CD1c-positive myeloid dendritic cell (primary cell): ENCODE measurements at regions not wholly inside any gene's neighbourhood (a gene's known extent, or its start where the extent isn't known, plus 50 kb on each side); places are given as distances from the start of the nearest gene placed in this dataset.
A peak's percentile ranks its signal among the peaks of the same experiment; 100 is the strongest.
"Not testable (repeated sequence)": the region's sequence is repeated elsewhere in the genome, so short reads cannot be mapped to it uniquely, and the experiment has no call there.

Experiments
- DNase-seq: peaks from one replicate; pipeline ENCODE4 v3.0.0-alpha.2; 2016; ENCODE audit errors: extremely low spot score

DNA sequence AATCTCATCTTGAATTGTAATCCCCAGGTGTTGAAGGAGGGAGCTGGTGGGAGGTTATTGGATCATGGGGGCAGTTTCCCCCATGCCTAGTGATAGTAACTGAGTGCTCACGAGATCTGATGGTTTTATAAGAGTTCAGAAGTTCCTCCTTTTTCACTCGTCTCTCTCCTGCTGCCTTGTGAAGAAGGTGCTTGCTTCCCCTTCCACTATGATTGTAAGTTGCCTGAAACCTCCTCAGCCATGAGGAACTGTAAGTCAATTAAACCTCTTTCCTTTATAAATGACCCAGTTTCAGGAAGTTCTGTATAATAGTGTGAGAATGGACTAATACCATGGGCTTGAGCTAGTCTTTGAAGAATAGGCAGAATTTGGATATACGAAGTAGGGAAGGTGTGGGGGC is 113.9 kb downstream of the RIN2 start:
- DNase-seq = peak; percentile 60

DNA sequence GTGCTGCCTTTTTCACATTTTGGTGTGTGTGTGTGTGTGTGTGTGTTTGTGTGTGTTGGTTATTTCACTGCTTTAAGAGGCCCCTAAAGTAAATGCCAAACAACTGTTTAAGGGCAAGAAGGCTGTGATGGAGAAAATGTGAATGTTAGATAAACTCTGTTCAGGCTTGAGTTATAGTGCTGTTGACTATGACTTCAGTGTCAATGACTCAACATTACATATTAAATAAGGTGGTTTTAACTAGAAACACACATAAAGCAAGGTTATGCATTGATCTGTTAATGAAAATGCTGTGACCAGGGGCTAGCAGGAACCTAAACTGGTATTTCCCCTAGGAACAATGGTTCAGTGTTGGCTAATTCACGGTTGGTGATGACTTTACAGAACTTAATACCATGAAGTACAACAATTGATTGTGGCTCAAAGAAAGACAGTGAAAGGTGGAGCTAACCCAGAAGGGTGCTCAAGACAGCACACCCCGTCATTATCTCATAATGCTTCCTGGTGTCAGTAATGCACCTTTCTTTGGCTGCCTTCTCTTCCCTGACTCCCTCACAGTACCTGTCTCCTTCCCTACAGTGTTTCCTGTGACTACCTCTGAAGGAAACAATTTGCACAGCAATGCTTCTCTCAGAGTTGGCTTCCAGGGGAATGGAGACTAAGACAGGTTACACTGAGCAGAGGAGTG is 116.1 kb downstream of the RIN2 start:
- DNase-seq = no peak

DNA sequence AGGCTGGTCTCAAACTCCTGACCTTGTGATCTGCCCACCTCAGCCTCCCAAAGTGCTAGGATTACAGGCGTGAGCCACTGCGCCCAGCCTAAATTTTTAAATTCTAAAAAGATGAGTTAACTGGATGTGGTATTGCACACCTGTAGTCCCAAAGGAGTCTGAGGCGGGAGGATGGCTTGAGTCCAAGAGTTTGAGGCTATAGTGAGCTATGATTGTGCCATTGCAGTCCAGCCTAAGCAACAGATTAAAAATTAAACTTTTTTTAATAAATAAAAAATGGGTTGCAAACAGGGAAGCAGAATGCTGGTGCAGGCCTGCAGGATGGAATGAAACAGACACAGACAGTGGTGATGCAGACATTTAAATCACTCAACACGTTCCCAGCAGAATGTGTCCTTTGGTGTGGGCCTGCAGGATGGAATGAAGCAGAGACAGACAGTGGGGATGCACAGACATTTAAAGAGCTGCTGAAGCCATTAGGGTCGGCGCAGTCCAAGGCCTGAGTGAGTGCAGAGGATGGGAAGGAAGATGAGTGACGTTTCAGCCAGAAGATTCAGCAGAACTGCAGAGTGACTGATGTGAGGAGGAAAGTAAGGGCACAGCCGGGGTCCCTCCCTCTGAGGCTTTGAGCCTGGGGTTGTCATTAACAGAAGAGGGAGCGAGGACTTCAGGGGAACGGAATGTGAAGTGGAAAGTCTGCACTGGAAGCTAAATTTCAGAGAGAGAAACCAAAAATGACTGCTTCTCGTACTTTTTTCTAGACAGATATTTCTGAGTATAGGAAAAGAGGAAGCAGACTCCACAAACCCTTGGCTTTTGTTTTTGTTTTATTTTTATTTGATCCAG is 117.5 kb downstream of the RIN2 start:
- DNase-seq = peak; percentile 33

DNA sequence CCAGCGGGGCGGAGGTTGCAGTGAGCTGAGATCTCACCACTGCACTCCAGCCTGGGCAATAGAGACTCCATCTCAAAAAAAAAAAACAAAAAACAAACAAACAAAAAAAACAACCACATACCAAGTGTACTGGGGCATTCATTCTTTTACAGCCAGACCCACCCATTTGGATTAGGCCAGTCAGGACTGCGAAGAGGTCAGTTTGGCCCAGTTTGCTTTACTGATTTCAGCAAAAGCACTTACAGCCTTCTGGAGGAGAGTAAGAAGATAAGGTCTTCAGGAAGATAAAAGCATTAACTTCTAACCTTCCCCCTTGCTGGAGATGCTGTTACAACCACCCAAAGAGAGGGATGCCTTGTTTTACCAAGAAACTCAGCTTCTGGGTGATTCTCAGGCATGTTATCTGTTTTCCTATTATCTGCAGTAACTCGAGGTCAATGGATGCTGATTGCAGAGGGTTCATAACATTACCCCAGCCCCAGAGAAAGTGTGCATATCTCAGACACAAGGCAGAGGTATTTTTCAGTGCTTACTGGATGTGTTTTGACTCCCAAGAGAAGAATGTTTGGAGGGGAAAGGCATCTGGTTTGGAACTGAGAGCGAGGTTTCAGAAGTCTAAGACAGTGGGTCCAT is 118.9 kb downstream of the RIN2 start:
- DNase-seq = no peak

DNA sequence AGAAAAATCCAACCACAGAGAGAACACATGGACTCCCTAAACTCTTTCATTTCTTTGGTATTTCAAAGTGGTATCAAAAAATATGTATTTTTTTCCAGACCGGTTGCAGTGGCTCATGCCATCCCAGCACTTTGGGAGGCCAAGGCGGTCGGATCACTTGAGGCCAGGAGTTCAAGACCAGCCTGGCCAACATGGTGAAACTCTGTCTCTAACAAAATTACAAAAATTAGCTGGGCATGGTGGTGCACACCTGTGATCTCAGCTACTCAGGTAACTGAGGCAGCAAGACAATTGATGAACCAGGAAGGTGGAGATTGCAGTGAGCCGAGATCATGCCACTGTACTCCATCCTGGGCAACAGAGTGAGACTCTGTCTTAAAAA is 121.8 kb downstream of the RIN2 start:
- not testable (repeated sequence) for DNase-seq

DNA sequence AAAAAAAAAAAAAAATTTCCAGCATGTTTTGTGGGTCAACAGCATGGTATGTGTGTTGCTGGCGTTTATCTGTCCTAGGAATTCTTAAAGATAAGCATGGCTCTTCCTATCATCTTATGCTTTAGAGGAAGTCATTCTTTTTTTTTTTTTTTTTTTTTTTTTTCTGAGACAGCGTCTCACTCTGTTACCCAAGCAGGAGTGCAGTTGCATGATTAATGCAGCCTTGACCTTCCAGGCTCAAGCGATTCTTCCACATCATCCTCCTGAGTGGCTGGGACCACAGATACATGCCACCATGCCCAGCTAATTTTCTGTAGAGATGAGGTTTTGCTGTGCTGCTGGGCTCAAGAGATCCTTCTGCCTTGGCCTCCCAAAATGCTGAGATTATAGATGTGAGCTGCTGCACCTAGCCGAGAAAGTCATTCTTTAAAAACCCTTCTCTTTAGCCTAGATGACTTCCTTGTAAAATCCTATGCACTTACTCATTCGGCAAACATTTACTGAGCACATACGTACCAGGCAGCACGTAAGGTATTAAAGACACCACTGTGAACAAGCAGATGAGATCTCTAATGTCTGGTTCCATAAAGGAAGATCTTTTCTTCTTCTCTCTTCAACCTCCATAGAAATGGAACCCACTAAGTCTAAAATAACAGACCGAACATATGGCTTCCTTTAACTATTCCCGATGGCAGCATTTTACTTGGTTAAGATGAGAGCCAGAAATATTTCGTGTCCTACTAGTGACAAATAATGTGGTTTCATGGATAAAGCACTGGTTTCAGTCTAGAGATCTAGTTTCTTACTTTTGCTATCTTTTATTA is 122.4 kb downstream of the RIN2 start:
- no peak for DNase-seq

DNA sequence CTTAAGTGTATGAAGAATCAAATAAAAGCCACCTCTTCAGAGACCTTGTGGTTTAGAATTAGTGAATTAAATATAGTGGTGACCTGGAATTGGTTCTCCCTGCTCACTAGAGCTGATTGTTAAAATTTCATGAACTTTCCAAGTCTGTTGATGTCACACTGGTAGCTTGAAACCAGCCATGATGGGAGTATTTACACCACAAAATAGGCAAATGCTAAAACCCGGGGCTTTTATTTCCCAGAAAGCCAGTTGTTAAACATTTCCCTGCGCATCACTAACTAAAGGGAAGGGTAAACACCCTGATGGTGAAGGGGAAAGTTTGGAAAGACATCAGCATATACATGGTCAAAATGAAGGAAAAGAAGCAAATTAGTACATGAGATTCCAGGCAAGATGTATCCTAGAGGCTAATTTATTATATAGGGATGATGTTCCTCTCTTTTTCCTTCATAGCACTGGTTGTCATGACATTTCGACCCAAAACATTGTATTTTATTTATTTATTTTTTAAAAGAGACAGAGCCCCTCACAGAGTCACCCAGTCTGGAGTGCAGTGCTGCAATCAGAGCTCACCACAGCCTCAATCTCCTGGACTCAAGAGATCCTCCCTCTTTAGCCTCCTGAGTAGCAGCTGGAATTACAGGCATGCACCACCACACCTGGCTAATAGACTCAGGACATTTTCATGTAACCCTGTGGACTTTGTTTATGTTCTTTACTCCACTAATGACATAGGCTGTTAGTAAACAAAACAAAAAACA is 123.2 kb downstream of the RIN2 start:
- no peak for DNase-seq

DNA sequence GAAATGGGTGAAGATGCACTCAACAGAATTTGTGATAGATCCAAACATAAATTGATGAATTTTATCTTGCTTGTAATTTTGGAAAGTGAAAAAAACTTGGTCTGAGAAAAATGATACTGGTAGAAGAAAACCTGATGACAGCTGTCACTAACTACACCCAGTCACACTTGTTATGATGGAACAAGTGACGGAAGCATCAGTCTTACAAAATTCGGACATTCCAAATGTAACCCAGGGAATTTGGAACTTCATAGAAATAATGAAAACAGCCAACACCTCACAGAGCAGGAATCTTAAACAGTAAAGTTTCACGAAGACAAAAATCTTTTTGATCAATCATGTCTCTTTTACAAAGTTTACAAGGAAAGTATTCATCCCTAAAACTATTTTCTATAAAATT is 123.9 kb downstream of the RIN2 start:
- DNase-seq = no peak

DNA sequence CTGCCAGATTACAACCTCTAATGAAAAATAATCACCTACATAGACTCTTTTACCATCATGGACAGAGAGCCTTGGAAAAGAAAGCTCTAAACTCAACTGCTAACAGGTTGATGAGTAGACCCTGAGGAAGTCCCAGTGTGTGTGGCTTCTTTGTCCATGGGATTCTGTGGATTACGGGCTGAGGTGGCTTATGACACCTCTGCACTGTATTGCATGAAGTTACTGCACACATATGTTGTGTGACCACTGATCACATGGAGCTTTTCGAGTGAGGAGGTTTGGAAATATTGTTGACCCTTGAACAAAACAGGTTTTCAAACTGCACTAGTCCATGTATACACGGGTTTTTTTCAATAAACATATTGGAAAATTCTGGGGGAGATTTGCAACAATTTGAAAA is 124.4 kb downstream of the RIN2 start:
- DNase-seq = no peak

DNA sequence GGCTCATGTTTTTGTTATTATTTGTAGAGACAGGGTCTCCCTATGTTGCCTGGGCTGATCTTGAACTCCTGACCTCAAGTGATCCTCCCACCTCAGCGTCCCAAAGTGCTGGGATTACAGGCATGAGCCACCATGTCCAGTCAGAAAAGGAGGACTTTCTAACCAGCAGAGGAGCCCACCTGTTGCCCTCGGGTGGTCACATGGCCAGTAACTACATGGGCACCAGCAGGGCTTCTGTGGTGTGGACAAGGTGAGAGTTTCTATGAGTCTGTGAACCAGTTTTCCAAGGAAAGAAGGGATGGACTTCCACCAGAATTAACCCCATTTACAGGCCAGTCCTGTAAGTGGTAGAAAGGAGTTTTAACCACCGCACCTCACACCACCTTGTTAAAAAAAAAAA is 125.4 kb downstream of the RIN2 start:
- DNase-seq = no peak

DNA sequence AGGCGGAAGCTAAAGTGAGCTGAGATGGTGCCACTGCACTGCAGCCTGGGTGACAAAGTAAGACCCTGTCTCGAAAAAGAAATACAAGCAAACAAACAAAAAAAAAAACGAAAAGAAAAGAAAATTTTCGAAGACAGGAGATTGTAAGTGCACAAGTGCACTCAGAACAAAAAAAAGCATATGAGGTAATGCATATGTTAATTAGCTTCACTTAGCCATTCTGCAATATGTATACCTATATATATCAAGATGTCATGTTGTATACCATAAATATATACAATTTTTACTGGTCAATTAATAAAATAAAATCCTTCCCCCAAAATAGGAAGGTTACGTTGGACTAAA is 127.5 kb downstream of the RIN2 start:
- no peak for DNase-seq

DNA sequence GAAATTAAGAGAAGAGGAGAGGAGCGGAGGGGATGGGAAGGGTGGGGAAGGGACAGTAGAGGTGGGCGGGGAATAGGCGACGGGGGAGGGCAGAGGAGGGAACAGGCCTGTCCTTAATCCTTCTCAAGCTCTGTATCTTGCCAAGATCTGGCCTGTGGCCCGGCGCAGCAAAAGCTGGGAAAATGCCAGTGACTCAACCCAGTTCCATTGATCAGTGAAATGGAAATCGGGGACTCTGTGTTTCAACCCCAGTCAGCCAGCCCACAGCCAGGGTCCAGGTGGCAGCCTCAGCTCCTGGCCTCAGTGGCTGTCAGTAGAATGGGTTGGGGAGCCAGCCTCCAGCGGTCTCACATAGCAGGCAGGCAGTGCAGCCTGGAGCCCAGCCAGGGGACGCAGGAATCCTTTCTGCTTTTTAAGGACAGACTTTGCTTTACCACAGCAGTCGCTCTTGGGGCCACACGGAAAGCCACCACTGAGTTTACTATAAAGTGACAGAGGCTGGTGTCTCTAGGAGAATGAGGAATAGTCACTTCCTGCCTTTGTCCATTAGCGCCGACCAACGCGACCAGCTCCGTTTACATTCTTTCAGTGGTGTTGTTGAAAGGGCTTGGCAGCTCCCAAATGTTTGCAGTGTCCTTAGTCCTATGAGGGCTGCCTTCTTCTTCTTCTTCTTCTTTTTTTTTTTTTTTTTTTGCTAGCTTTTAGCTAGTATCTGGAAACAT is 128.0 kb downstream of the RIN2 start:
- peak; percentile 17 for DNase-seq

DNA sequence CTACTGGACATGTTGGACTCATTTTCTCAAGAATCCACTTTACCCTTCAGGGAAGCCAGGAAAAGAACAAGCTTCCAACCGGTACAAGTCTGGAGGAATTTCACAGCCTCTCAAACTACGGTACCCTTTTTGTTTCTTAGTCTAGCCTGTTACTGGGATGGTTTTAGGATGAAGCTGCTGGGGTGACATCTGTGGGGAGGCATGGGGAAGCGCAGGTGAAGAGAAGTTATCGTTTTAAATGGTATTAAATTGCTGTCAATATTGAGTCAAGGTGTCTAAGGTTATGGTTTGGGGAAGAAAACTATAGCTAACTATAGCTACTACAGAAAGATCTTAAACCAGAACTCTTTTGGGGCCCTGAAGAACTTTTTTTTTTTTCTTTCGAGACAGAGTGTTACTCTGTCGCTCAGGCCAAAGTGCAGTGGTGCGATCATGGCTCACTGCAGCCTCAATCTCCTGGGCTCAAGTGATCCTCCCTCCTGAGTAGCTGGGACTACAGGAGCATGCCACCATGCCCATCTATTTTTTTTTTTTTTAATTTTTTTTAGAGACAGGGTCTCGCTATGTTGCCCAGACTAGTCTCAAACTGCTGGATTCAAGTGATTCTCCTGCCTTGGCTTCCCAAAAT is 128.7 kb downstream of the RIN2 start:
- DNase-seq = no peak

DNA sequence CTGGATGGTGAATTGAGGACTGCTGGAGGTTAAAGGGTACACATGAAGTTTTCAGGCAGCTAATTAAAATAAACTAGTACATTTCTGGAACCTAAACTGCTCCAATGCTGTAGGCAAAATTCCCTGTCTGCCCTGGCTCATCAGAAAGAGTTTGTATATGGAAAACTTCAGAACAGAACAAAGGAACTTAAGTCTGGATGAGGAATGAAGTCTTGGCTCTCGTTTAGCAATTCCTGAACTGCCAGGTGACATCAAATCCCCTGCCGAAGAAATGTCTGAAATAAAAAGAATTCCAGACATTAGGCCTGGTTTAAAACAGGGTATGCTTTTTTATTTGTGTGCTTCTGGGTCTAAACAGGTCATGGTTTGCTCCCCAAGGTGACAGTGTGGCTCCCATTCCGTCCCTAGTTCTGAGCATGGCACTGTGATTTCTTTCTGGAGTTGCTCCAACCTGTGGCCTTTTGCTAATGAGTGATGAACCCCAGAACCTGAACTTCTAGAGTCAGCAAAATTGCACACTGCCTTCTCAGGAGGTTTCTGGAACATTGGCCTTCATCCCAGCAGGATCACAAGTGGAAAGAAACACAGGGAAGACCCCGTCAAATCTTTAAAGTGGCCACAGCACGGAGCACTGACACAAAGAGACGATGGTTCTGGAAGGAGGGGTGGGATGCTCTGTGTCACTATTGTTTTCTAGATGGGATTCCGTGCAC is 129.4 kb upstream of the NAA20 start:
- no peak for DNase-seq

DNA sequence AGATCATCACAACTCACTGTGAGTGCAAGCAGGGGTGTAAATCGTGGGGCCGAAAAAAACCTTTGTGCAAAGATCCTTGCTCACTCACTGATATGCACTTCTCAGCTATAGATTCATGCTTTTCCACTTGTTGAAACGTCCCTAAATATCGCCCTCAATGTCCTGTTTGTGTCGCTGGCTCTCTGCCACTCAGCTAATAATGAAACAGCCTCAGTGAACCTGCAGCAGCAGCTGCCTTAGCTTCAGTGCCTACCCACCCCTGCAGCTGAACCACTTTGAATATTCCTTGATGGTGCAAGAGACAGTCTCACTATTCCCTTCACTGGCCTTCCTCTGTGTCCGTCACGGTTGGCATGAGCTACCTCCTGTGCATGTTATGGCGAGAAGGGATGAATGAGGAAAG is 128.9 kb upstream of the NAA20 start:
- DNase-seq = no peak

DNA sequence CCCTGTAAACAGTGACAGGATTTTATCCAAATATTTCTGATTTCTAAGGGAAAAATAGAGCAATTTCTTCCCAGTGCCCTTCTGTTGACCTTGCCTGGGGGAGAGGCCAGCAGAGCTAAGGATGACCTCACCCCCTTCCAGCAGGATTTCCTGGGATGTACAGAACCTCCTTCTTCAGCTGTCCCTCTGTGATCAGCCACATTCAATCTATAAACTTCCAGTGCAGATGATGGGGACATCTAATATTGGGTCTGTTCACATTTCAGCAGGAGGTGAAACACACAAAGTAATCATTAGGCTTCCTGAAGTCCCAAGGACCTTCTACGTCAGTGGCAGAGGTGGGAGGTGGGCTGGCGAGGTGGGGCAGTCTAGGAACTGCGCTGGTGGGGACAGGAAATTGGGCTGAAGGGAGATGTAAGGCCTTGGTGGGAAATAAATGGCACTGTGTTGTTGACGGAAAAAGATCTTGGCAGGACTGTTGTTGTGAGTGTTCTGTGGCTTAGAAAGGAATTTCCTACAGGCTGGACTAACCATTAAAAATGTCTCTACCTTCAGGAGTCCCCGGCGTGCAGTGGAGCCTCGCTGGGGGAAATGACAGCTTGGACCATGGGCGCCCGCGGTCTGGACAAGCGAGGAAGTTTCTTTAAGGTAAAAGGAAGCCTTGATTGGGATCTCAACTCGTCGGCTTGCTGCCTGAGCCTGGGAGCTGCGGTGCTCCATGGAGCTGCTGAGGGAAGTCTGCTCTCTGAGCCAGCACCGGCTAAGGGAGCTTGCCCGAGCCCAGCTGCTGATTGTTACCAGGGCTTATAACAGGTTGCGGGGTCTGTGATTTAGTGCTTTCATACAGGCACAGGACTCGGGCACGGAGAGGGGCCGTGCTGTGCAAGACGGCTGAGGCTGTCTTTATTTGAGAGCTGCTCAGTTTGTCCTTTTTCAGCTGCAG is 127.9 kb upstream of the NAA20 start:
- no peak for DNase-seq

DNA sequence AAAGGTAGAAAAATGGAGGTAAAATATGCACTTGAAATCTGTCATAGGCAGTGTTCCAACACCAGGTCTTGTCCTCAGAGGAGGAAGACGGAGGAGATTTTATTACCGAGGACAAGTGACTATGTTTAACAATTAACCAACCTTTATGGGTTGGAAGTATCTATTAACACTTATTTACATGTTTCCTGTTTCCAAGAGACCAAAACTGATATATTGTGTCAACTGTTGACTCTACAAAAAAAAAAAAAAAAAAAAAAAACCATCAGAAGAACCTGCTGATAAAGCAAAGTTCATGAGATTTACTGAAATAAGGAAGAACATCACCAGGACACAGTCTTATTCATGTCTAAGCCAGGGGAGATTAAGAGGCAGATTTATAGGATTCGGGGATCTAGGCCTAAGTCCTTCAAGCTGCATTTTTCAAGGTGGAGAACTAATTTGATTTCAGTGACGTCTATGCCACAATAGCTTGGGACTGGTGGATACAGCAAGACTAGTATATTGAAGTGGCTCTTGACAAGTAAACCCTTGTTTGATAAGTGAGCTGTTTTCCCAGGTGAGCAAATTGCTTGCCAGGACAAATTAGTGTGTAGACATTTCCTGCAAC is 126.6 kb upstream of the NAA20 start:
- no peak for DNase-seq

DNA sequence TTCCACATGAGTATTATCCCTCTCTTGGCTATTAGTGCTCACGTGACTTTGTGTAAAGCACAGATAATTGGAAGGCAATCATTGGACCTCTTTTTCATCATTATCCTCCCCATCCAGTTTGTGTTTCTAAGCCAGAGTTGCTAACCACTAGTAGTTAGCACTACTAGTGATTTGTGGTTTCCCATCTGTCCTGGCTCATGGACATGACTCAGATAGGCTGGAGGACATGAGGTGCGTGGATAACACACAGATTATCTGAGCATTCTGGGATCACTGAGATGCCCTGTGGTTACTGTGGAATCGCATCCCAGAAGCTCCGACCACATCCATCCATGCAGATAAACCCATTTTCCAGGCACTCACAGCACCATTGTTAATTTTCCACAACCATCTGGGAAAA is 123.8 kb upstream of the NAA20 start:
- DNase-seq = no peak
